Liver (tissue), 7 donors: ENCODE measurements at regions not wholly inside any gene's neighbourhood (a gene's known extent, or its start where the extent isn't known, plus 50 kb on each side); places are given as distances from the start of the nearest gene placed in this dataset.

ENCODE experiments used
- DNase-seq: peaks from one replicate; pipeline ENCODE4 v3.0.0-alpha.2; 2017; ENCODE audit warnings: low spot score
- H3K27ac ChIP-seq, 2 donors: one replicate each; pipeline ENCODE4 v1.7.0; 2013; ENCODE audit warnings: inconsistent platforms in 2 of 2, low read length in 2 of 2, control low read depth in 1 of 2, low read depth in 1 of 2, mild to moderate bottlenecking in 1 of 2
- H3K27me3 ChIP-seq, 4 donors: one replicate each; pipeline versions ENCODE4 v1.6.1 to v1.7.0; 2013; ENCODE audit warnings: low read length in 3 of 4, inconsistent platforms in 1 of 4, mild to moderate bottlenecking in 1 of 4, moderate library complexity in 1 of 4; ENCODE audit not compliant: control insufficient read depth in 4 of 4, insufficient read depth in 4 of 4
- H3K36me3 ChIP-seq, 4 donors: one replicate each; pipeline versions ENCODE4 v1.6.1 to v1.7.0; 2013; ENCODE audit warnings: low read length in 3 of 4, mild to moderate bottlenecking in 3 of 4, low read depth in 1 of 4, moderate library complexity in 1 of 4; ENCODE audit not compliant: control insufficient read depth in 4 of 4, insufficient read depth in 3 of 4
- H3K4me1 ChIP-seq, 4 donors: one replicate each; pipeline versions ENCODE4 v1.6.1 to v1.7.0; 2013; ENCODE audit warnings: low read length in 3 of 4, mild to moderate bottlenecking in 3 of 4, moderate library complexity in 1 of 4; ENCODE audit not compliant: control insufficient read depth in 4 of 4, insufficient read depth in 4 of 4
- H3K4me3 ChIP-seq, 3 donors: one replicate each; pipeline versions ENCODE4 v1.6.1 to v1.7.0; 2013; ENCODE audit warnings: low read length in 3 of 3, control low read depth in 1 of 3, low read depth in 1 of 3, mild to moderate bottlenecking in 1 of 3
- H3K9ac ChIP-seq, 2 donors: one replicate each; pipeline ENCODE4 v1.7.0; 2013; ENCODE audit warnings: low read length in 2 of 2, mild to moderate bottlenecking in 2 of 2, moderate library complexity in 2 of 2, control low read depth in 1 of 2, low read depth in 1 of 2
- H3K9me3 ChIP-seq, 4 donors: one replicate each; pipeline versions ENCODE4 v1.6.1 to v1.7.0; 2013; ENCODE audit warnings: low read length in 3 of 4; ENCODE audit not compliant: control insufficient read depth in 4 of 4
- ATF3 ChIP-seq: IDR thresholded peaks from 2 replicates; pipeline ENCODE4 v1.6.1; 2016; ENCODE audit warnings: antibody characterized with exemption
- EGR1 ChIP-seq, 2 donors: IDR thresholded peaks; 2 replicates each; pipeline ENCODE4 v1.6.1; 2016 to 2018; ENCODE audit warnings: antibody characterized with exemption in 2 of 2, low read depth in 2 of 2
- FOXA1 ChIP-seq: IDR thresholded peaks from 2 replicates; pipeline ENCODE4 v1.6.1; 2016; ENCODE audit warnings: antibody characterized with exemption
- FOXA2 ChIP-seq: IDR thresholded peaks from 2 replicates; pipeline ENCODE4 v1.6.1; 2016; ENCODE audit warnings: antibody characterized with exemption
- GABPA ChIP-seq, 2 donors: IDR thresholded peaks in 1 of 2; conservative IDR thresholded peaks in 1 of 2; 2 replicates each; pipeline ENCODE4 v1.6.1; 2016; ENCODE audit warnings: antibody characterized with exemption in 2 of 2, mild to moderate bottlenecking in 1 of 2, moderate library complexity in 1 of 2
- HNF4A ChIP-seq, 2 donors: conservative IDR thresholded peaks; 2 replicates each; pipeline ENCODE4 v1.6.1; 2016; ENCODE audit warnings: antibody characterized with exemption in 2 of 2, mild to moderate bottlenecking in 2 of 2
- HNF4G ChIP-seq: IDR thresholded peaks from 2 replicates; pipeline ENCODE4 v1.6.1; 2016; ENCODE audit warnings: antibody characterized with exemption
- MAX ChIP-seq: IDR thresholded peaks from 2 replicates; pipeline ENCODE4 v1.6.1; 2016; ENCODE audit warnings: antibody characterized with exemption
- NR2F2 ChIP-seq: IDR thresholded peaks from 2 replicates; pipeline ENCODE4 v1.6.1; 2016; ENCODE audit warnings: antibody characterized with exemption
- RAD21 ChIP-seq, 2 donors: IDR thresholded peaks; 2 replicates each; pipeline ENCODE4 v1.6.1; 2016; ENCODE audit warnings: antibody characterized with exemption in 2 of 2, mild to moderate bottlenecking in 2 of 2
- REST ChIP-seq: IDR thresholded peaks from 2 replicates; pipeline ENCODE4 v1.6.1; 2016; ENCODE audit warnings: antibody characterized with exemption, mild to moderate bottlenecking
- RXRA ChIP-seq, 2 donors: IDR thresholded peaks; 2 replicates each; pipeline ENCODE4 v1.6.1; 2017 to 2018; ENCODE audit warnings: antibody characterized with exemption in 2 of 2, mild to moderate bottlenecking in 1 of 2
- SP1 ChIP-seq: IDR thresholded peaks from 2 replicates; pipeline ENCODE4 v1.6.1; 2018; ENCODE audit warnings: antibody characterized with exemption, mild to moderate bottlenecking
- TAF1 ChIP-seq: conservative IDR thresholded peaks from 2 replicates; pipeline ENCODE4 v1.6.1; 2016; ENCODE audit warnings: antibody characterized with exemption, mild to moderate bottlenecking
- YY1 ChIP-seq: IDR thresholded peaks from 2 replicates; pipeline ENCODE4 v1.6.1; 2016; ENCODE audit warnings: antibody characterized with exemption, mild to moderate bottlenecking
- ZBTB33 ChIP-seq: IDR thresholded peaks from 2 replicates; pipeline ENCODE4 v1.6.1; 2016; ENCODE audit warnings: antibody characterized with exemption
- WGBS: extraction: QIAGEN DNeasy Blood & Tissue Kit; methylation state at CpG from one replicate; pipeline ENCODE4 v1.1.7; 2013; 5-methylcytosine and 5-hydroxymethylcytosine counted together
- donor health status: healthy.
- donor health status: healthy.
- donor health status: healthy.
- donor health status: healthy.

- WGBS, result 53% methylated on average over 14 of the region's 14 CpGs
- H3K27ac ChIP-seq, result no peak overlapping the region
Observed at GRCh38 chr10:42941295-42941644, 135.6 kb upstream of the RET start.

GRCh38 chr10:42941790-42942189, 135.1 kb upstream of the RET start:
- no peak for TF ChIP-seq HNF4A (conservative IDR thresholded peaks at IDR 0.05)
- no peak for TF ChIP-seq ZBTB33
- no peak for TF ChIP-seq ATF3
- no peak for TF ChIP-seq FOXA2
- TF ChIP-seq SP1, result no peak
- no peak for TF ChIP-seq TAF1
- TF ChIP-seq RAD21 (IDR thresholded peaks at IDR 0.05), result no peak
- no peak for TF ChIP-seq HNF4G
- TF ChIP-seq EGR1 (IDR thresholded peaks at IDR 0.05; ENCODE audit: low read depth in 2 of 2), result no peak
- no peak overlapping the region for H3K4me3 ChIP-seq
- no peak overlapping the region for H3K27ac ChIP-seq
- no peaks in the 10 kb centered on the region for H3K27me3 ChIP-seq
- no peaks in the 10 kb centered on the region for H3K4me1 ChIP-seq
- no peak overlapping the region for H3K9ac ChIP-seq
- WGBS, result 84% methylated on average over 5 of the region's 5 CpGs
- DNase-seq, result no peak
- H3K9me3 ChIP-seq, result no peaks in the 10 kb centered on the region
- no peaks in the 10 kb centered on the region for H3K36me3 ChIP-seq

More at GRCh38 chr10:42941295-42941644, 135.6 kb upstream of the RET start:
- Histone ChIP-seq H3K4me1 (no peaks in the 10 kb centered on the region), H3K36me3 (no peaks in the 10 kb centered on the region), H3K27me3 (no peaks in the 10 kb centered on the region), H3K4me3 (no peak overlapping the region), H3K9me3 (no peaks in the 10 kb centered on the region), H3K9ac (no peak overlapping the region)
- no peak for DNase-seq
- TF ChIP-seq NR2F2, result no peak
- TF ChIP-seq REST, result no peak
- no peak for TF ChIP-seq HNF4A (conservative IDR thresholded peaks at IDR 0.05)
- TF ChIP-seq SP1, result no peak
- TF ChIP-seq FOXA1, result no peak
- TF ChIP-seq RXRA (IDR thresholded peaks at IDR 0.05), result no peak
- TF ChIP-seq ZBTB33, result no peak
- no peak for TF ChIP-seq YY1
- no peak for TF ChIP-seq MAX
- no peak for TF ChIP-seq GABPA (IDR thresholded peaks at IDR 0.05 in 1 of 2, conservative IDR thresholded peaks at IDR 0.05 in 1 of 2)
